H9 (cell line): ENCODE measurements at regions not wholly inside any gene's neighbourhood (a gene's known extent, or its start where the extent isn't known, plus 50 kb on each side); places are given as distances from the start of the nearest gene placed in this dataset.

ENCODE experiments used
- DNase-seq: peaks from one replicate; pipeline ENCODE4 v3.0.0-alpha.2; 2017
- H2AFZ ChIP-seq: one replicate; pipeline ENCODE4 v1.6.1; 2013; ENCODE audit warnings: mild to moderate bottlenecking, low read length, control low read depth, moderate library complexity
- H2AK5ac ChIP-seq: 2 replicates; pipeline ENCODE4 v1.6.1; 2013; ENCODE audit warnings: low read length, control low read depth, mixed read lengths; ENCODE audit not compliant: insufficient read length
- H2BK120ac ChIP-seq: one replicate; pipeline ENCODE4 v1.6.1; 2013; ENCODE audit warnings: low read depth, mild to moderate bottlenecking, low read length, control low read depth, inconsistent platforms; ENCODE audit not compliant: poor library complexity, severe bottlenecking
- H2BK12ac ChIP-seq: 2 replicates; pipeline ENCODE4 v1.6.1; 2013; ENCODE audit warnings: low read length, control low read depth, mixed read lengths, low read depth; ENCODE audit not compliant: insufficient read length
- H2BK15ac ChIP-seq: 2 replicates; pipeline ENCODE4 v1.6.1; 2013; ENCODE audit warnings: low read depth, low read length, control low read depth
- H2BK20ac ChIP-seq: one replicate; pipeline ENCODE4 v1.6.1; 2013; ENCODE audit warnings: low read depth, mild to moderate bottlenecking, low read length, control low read depth, inconsistent platforms; ENCODE audit not compliant: poor library complexity, severe bottlenecking
- H2BK5ac ChIP-seq: 2 replicates; pipeline ENCODE4 v1.6.1; 2013; ENCODE audit warnings: low read length, control low read depth, mixed read lengths; ENCODE audit not compliant: insufficient read length
- H3K14ac ChIP-seq: 2 replicates; pipeline ENCODE4 v1.6.1; 2013; ENCODE audit warnings: low read length, control low read depth; ENCODE audit not compliant: insufficient read depth
- H3K18ac ChIP-seq: 2 replicates; pipeline ENCODE4 v1.6.1; 2013; ENCODE audit warnings: low read depth, mild to moderate bottlenecking, mixed read lengths, low read length, control low read depth; ENCODE audit not compliant: insufficient read length
- H3K23ac ChIP-seq: 2 replicates; pipeline ENCODE4 v1.6.1; 2013; ENCODE audit warnings: low read length, control low read depth, mixed read lengths, low read depth; ENCODE audit not compliant: insufficient read length
- H3K23me2 ChIP-seq: 2 replicates; pipeline ENCODE4 v1.6.1; 2013; ENCODE audit warnings: low read depth, mild to moderate bottlenecking, mixed read lengths, low read length, control low read depth; ENCODE audit not compliant: insufficient read length, poor library complexity, severe bottlenecking
- H3K27ac ChIP-seq: 2 replicates; pipeline ENCODE4 v1.5.1; 2013; ENCODE audit warnings: low read length, control low read depth, mixed read lengths, low read depth; ENCODE audit not compliant: insufficient read length
- H3K27me3 ChIP-seq: 2 replicates; pipeline ENCODE4 v1.6.1; 2013; ENCODE audit warnings: low read length, control low read depth, inconsistent platforms; ENCODE audit not compliant: insufficient read depth
- H3K4ac ChIP-seq: 2 replicates; pipeline ENCODE4 v1.6.1; 2013; ENCODE audit warnings: low read depth, mild to moderate bottlenecking, control low read depth, inconsistent platforms, low read length, moderate library complexity
- H3K4me1 ChIP-seq: 2 replicates; pipeline ENCODE4 v1.6.1; 2013; ENCODE audit warnings: low read length, control low read depth, inconsistent platforms; ENCODE audit not compliant: insufficient read depth
- H3K4me2 ChIP-seq: 2 replicates; pipeline ENCODE4 v1.6.1; 2013; ENCODE audit warnings: low read length, control low read depth, mixed read lengths; ENCODE audit not compliant: insufficient read length, insufficient read depth
- H3K56ac ChIP-seq: 2 replicates; pipeline ENCODE4 v1.6.1; 2013; ENCODE audit warnings: low read depth, mild to moderate bottlenecking, mixed read lengths, low read length, control low read depth; ENCODE audit not compliant: insufficient read length
- H3K79me1 ChIP-seq: 2 replicates; pipeline ENCODE4 v1.6.1; 2013; ENCODE audit warnings: low read depth, mild to moderate bottlenecking, moderate library complexity, low read length, control low read depth, inconsistent platforms; ENCODE audit not compliant: insufficient read depth, poor library complexity, severe bottlenecking
- H3K79me2 ChIP-seq: 2 replicates; pipeline ENCODE4 v1.6.1; 2013; ENCODE audit warnings: low read length, control low read depth, inconsistent platforms; ENCODE audit not compliant: insufficient read depth
- H3K9ac ChIP-seq: 2 replicates; pipeline ENCODE4 v1.6.1; 2013; ENCODE audit warnings: low read length, control low read depth, mixed read lengths; ENCODE audit not compliant: insufficient read length; ENCODE audit errors: extremely low read depth
- H3K9me3 ChIP-seq: one replicate; pipeline ENCODE4 v1.6.1; 2013; ENCODE audit warnings: low read depth, low read length, inconsistent platforms; ENCODE audit not compliant: control insufficient read depth
- H3T11ph ChIP-seq: one replicate; pipeline ENCODE4 v1.6.1; 2013; ENCODE audit warnings: mild to moderate bottlenecking, low read length, control low read depth, inconsistent platforms
- H4K20me1 ChIP-seq: one replicate; pipeline ENCODE4 v1.6.1; 2013; ENCODE audit not compliant: control insufficient read depth, insufficient read length, insufficient read depth
- H4K5ac ChIP-seq: 2 replicates; pipeline ENCODE4 v1.6.1; 2013; ENCODE audit warnings: low read depth, mild to moderate bottlenecking, mixed read lengths, low read length, control low read depth; ENCODE audit not compliant: insufficient read length
- H4K8ac ChIP-seq: replicated peaks from 2 replicates; pipeline ENCODE4 v1.6.1; 2013; ENCODE audit warnings: low read length, control low read depth, mixed read lengths, low read depth; ENCODE audit not compliant: insufficient read length
- H4K91ac ChIP-seq: 2 replicates; pipeline ENCODE4 v1.6.1; 2013; ENCODE audit warnings: low read depth, mild to moderate bottlenecking, moderate library complexity, mixed read lengths, low read length, control low read depth; ENCODE audit not compliant: insufficient read length
- H3K27ac Mint-ChIP-seq, 3 experiments: 2 replicates in 2 of 3; 3 replicates in 1 of 3; pipeline ENCODE4 v1.8.0; 2020 to 2021; ENCODE audit warnings: mixed read lengths in 3 of 3, mild to moderate bottlenecking in 1 of 3, moderate library complexity in 1 of 3
- H3K27me3 Mint-ChIP-seq: 2 replicates; pipeline ENCODE4 v1.8.0; 2021; ENCODE audit warnings: low read depth, mild to moderate bottlenecking, moderate library complexity, mixed read lengths
- H3K36me3 Mint-ChIP-seq, 3 experiments: 2 replicates in 2 of 3; 3 replicates in 1 of 3; pipeline ENCODE4 v1.8.0; 2020 to 2021; ENCODE audit warnings: low read depth in 3 of 3, mixed read lengths in 3 of 3; ENCODE audit not compliant: insufficient read depth in 1 of 3
- H3K4me1 Mint-ChIP-seq, 2 experiments: 2 replicates each; pipeline ENCODE4 v1.8.0; 2020; ENCODE audit warnings: mixed read lengths in 2 of 2
- H3K4me3 Mint-ChIP-seq, 2 experiments: 2 replicates in 1 of 2; 3 replicates in 1 of 2; pipeline ENCODE4 v1.8.0; 2020 to 2021; ENCODE audit warnings: mild to moderate bottlenecking in 2 of 2, mixed read lengths in 2 of 2, moderate library complexity in 1 of 2
- H3K9me3 Mint-ChIP-seq, 2 experiments: 2 replicates in 1 of 2; 3 replicates in 1 of 2; pipeline ENCODE4 v1.8.0; 2020; ENCODE audit warnings: mild to moderate bottlenecking in 2 of 2, mixed read lengths in 2 of 2, moderate library complexity in 1 of 2
- CTCF ChIP-seq: fragments of 200-600 bp; sonication (generic); conservative IDR thresholded peaks from 3 replicates; pipeline ENCODE4 v1.8.0; 2021; ENCODE audit warnings: antibody characterized with exemption, mild to moderate bottlenecking
- WGBS: extraction: QIAGEN DNeasy Blood & Tissue Kit; methylation state at CpG from one replicate; pipeline ENCODE4 v1.1.7; 2013; ENCODE audit warnings: missing lambda C conversion rate, low lambda C conversion rate, mixed read lengths; ENCODE audit not compliant: insufficient read length; ENCODE audit errors: extremely low coverage; 5-methylcytosine and 5-hydroxymethylcytosine counted together

DNA sequence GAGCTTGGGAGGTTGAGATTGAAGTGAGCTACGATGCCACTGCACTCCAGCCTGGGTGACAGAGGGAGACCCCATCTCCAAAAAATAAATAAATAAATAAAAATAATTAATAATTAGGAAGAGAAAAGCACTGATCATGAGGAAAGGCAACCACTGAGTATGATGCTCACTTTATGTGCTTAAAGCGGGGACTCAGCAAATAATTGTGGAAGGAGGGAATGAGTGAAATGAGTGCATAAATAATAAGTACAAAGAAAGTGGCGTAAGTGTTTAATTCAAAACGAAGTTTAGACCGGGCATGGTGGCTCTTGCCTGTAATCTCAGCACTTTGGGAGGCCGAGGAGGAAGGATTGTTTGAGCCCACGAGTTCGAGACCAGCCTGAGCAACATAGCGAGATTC lies 94.9 kb upstream of the MKLN1 start:
- no peak overlapping the region for H2BK20ac ChIP-seq
- no peaks in the 10 kb centered on the region for H3K27me3 ChIP-seq
- H4K20me1 ChIP-seq = no peaks in the 10 kb centered on the region
- H3K79me1 ChIP-seq = no peaks in the 10 kb centered on the region
- H3K9me3 ChIP-seq = no peaks in the 10 kb centered on the region
- peaks cover 17 to 26% of the 10 kb centered on the region in 2 experiments for H3K4me1 Mint-ChIP-seq
- H3K4ac ChIP-seq = no peak overlapping the region
- H3K4me3 Mint-ChIP-seq = no peak overlapping the region
- H3K27ac ChIP-seq = no peak overlapping the region
- no peak overlapping the region for H2BK5ac ChIP-seq
- H3K27me3 Mint-ChIP-seq = peaks cover 3% of the 10 kb centered on the region; the same call in 1 of the 2 replicates
- no peaks in the 10 kb centered on the region for H3K36me3 Mint-ChIP-seq
- H2AK5ac ChIP-seq = no peak overlapping the region
- H2BK12ac ChIP-seq = no peak overlapping the region
- H3K79me2 ChIP-seq = no peaks in the 10 kb centered on the region
- H4K8ac ChIP-seq = no peak overlapping the region
- H3K23ac ChIP-seq = no peak overlapping the region
- no peak overlapping the region for H3T11ph ChIP-seq
- H3K14ac ChIP-seq = no peak overlapping the region
- DNase-seq = no peak
- TF ChIP-seq CTCF = no peak
- H3K23me2 ChIP-seq = no peaks in the 10 kb centered on the region
- H3K18ac ChIP-seq = no peak overlapping the region
- H2AFZ ChIP-seq = no peak overlapping the region
- H3K4me1 ChIP-seq = peaks cover 3% of the 10 kb centered on the region; the same call in 1 of the 2 replicates
- H3K9ac ChIP-seq = no peak overlapping the region
- no peak overlapping the region for H2BK15ac ChIP-seq
- no peak overlapping the region for H2BK120ac ChIP-seq
- H3K56ac ChIP-seq = no peak overlapping the region
- H3K4me2 ChIP-seq = no peak overlapping the region
- H4K91ac ChIP-seq = no peak overlapping the region
- H3K27ac Mint-ChIP-seq = no peak overlapping the region
- peaks cover 0 to 4% of the 10 kb centered on the region in 2 experiments; a peak in 1 of 5 replicates for H3K9me3 Mint-ChIP-seq
- H4K5ac ChIP-seq = no peak overlapping the region
- 100% methylated on average over 1 of the region's 9 CpGs for WGBS
